Tibial nerve (tissue), 4 donors: ENCODE measurements at regions not wholly inside any gene's neighbourhood (a gene's known extent, or its start where the extent isn't known, plus 50 kb on each side); places are given as distances from the start of the nearest gene placed in this dataset.

ENCODE experiments used
- DNase-seq, 2 donors: peaks; one replicate each; pipeline ENCODE4 v3.0.0-alpha.2; 2019; ENCODE audit warnings: low spot score in 2 of 2
- H3K27ac ChIP-seq, 4 donors: fragments of 200-600 bp; sonication (generic) in 3 of 4; one replicate each; pipeline ENCODE4 v1.5.1; 2017 to 2019; ENCODE audit warnings: mild to moderate bottlenecking in 1 of 4
- H3K27me3 ChIP-seq, 2 donors: fragments of 200-600 bp; sonication (generic) in 1 of 2; one replicate each; pipeline versions ENCODE4 v1.5.1 to v1.6.0; 2017 to 2019
- H3K36me3 ChIP-seq, 3 donors: fragments of 200-600 bp; sonication (generic); one replicate each; pipeline ENCODE4 v1.5.1; 2018 to 2019
- H3K4me1 ChIP-seq, 4 donors: fragments of 200-600 bp; sonication (generic) in 3 of 4; one replicate each; pipeline ENCODE4 v1.5.1; 2017 to 2019
- H3K4me3 ChIP-seq, 4 donors: fragments of 200-600 bp; sonication (generic) in 3 of 4; one replicate each; pipeline ENCODE4 v1.5.1; 2017 to 2019; ENCODE audit warnings: mild to moderate bottlenecking in 1 of 4, moderate library complexity in 1 of 4
- H3K9me3 ChIP-seq, 4 donors: fragments of 200-600 bp; sonication (generic) in 3 of 4; one replicate each; pipeline ENCODE4 v1.5.1; 2017 to 2019
- CTCF ChIP-seq, 5 experiments: fragments of 200-600 bp in 3 of 5; fragments of 450-650 bp in 2 of 5; sonication (generic) in 3 of 5; IDR thresholded peaks; one replicate each; pipeline ENCODE4 v1.5.1; 2016 to 2019; ENCODE audit warnings: antibody characterized with exemption in 5 of 5, mild to moderate bottlenecking in 3 of 5, moderate library complexity in 2 of 5
- EP300 ChIP-seq, 2 donors: sonication (generic); formaldehyde crosslinking; IDR thresholded peaks; one replicate each; pipeline ENCODE4 v1.6.1; 2017; ENCODE audit warnings: antibody characterized with exemption in 2 of 2, mild to moderate bottlenecking in 1 of 2
- POLR2A ChIP-seq, 2 donors: fragments of 450-650 bp; IDR thresholded peaks; one replicate each; pipeline ENCODE4 v1.6.1; 2017; ENCODE audit warnings: antibody characterized with exemption in 2 of 2, mild to moderate bottlenecking in 2 of 2, moderate library complexity in 2 of 2
- WGBS, 2 donors: methylation state at CpG; one replicate each; pipeline ENCODE4 v1.1.5; 2018; 5-methylcytosine and 5-hydroxymethylcytosine counted together

GRCh38 chr6:145159921-145160320 lies 575.4 kb downstream of the EPM2A start:
- H3K4me1 ChIP-seq = no peaks in the 10 kb centered on the region
- H3K36me3 ChIP-seq = no peaks in the 10 kb centered on the region
- H3K27ac ChIP-seq = no peak overlapping the region
- peaks cover 0 to 22% (median 5%) of the 10 kb centered on the region in 4 donors for H3K9me3 ChIP-seq
- H3K4me3 ChIP-seq = no peak overlapping the region
- no peak for TF ChIP-seq EP300 (IDR thresholded peaks at IDR 0.05)
- no peak for TF ChIP-seq CTCF (IDR thresholded peaks at IDR 0.05)
- TF ChIP-seq POLR2A (IDR thresholded peaks at IDR 0.05) = no peak
- DNase-seq = no peak
- no peaks in the 10 kb centered on the region for H3K27me3 ChIP-seq

- no peak for DNase-seq
- Histone ChIP-seq H3K27me3 (no peaks in the 10 kb centered on the region), H3K4me3 (no peak overlapping the region), H3K4me1 (no peaks in the 10 kb centered on the region), H3K27ac (no peak overlapping the region), H3K9me3 (peaks cover 0 to 22% (median 5%) of the 10 kb centered on the region in 4 donors), H3K36me3 (no peaks in the 10 kb centered on the region)
- TF ChIP-seq CTCF (IDR thresholded peaks at IDR 0.05) (no peak), POLR2A (IDR thresholded peaks at IDR 0.05) (no peak), EP300 (IDR thresholded peaks at IDR 0.05) (no peak)
- WGBS, 2 donors = 74 to 78% methylated on average over 1 of the region's 1 CpG
These were observed 573.8 kb downstream of the EPM2A start for GRCh38 chr6:145161501-145161900.

GRCh38 chr6:145169726-145170224 lies 565.5 kb downstream of the EPM2A start:
- Histone ChIP-seq H3K9me3 (peaks cover 0 to 2% (median 0%) of the 10 kb centered on the region in 4 donors), H3K36me3 (no peaks in the 10 kb centered on the region), H3K4me3 (no peak overlapping the region), H3K27me3 (no peaks in the 10 kb centered on the region), H3K4me1 (no peaks in the 10 kb centered on the region), H3K27ac (no peak overlapping the region)
- no peak for DNase-seq
- TF ChIP-seq CTCF (IDR thresholded peaks at IDR 0.05) = no peak
- TF ChIP-seq EP300 (IDR thresholded peaks at IDR 0.05) = no peak
- TF ChIP-seq POLR2A (IDR thresholded peaks at IDR 0.05) = no peak
- WGBS, 2 donors = 91 to 97% methylated on average over 2 of the region's 2 CpGs

GRCh38 chr6:145175470-145175869 lies 559.9 kb downstream of the EPM2A start:
- H3K4me3 ChIP-seq = no peak overlapping the region
- H3K9me3 ChIP-seq = peaks cover 0 to 26% (median 0%) of the 10 kb centered on the region in 4 donors
- no peak overlapping the region for H3K27ac ChIP-seq
- H3K4me1 ChIP-seq = no peaks in the 10 kb centered on the region
- H3K27me3 ChIP-seq = no peaks in the 10 kb centered on the region
- DNase-seq = no peak
- TF ChIP-seq EP300 (IDR thresholded peaks at IDR 0.05) = no peak
- no peak for TF ChIP-seq CTCF (IDR thresholded peaks at IDR 0.05)
- TF ChIP-seq POLR2A (IDR thresholded peaks at IDR 0.05) = no peak
- 77 to 86% methylated on average over 6 of the region's 6 CpGs for WGBS, 2 donors
- H3K36me3 ChIP-seq = no peaks in the 10 kb centered on the region

- no peak overlapping the region for H3K27ac ChIP-seq
- H3K27me3 ChIP-seq = no peaks in the 10 kb centered on the region
- H3K9me3 ChIP-seq = peaks cover 0 to 26% (median 0%) of the 10 kb centered on the region in 4 donors
- H3K36me3 ChIP-seq = no peaks in the 10 kb centered on the region
- H3K4me3 ChIP-seq = no peak overlapping the region
- 85 to 86% methylated on average over 3 to 5 of the region's 5 CpGs for WGBS, 2 donors
- no peaks in the 10 kb centered on the region for H3K4me1 ChIP-seq
- DNase-seq = no peak
- no peak for TF ChIP-seq POLR2A (IDR thresholded peaks at IDR 0.05)
- no peak for TF ChIP-seq CTCF (IDR thresholded peaks at IDR 0.05)
- no peak for TF ChIP-seq EP300 (IDR thresholded peaks at IDR 0.05)
These were observed 556.9 kb downstream of the EPM2A start for GRCh38 chr6:145178391-145178790.
